GM21367 (cell line): ENCODE measurements at regions not wholly inside any gene's neighbourhood (a gene's known extent, or its start where the extent isn't known, plus 50 kb on each side); places are given as distances from the start of the nearest gene placed in this dataset.
"Not testable (repeated sequence)": the region's sequence is repeated elsewhere in the genome, so short reads cannot be mapped to it uniquely, and the experiment has no call there.

Experiments used
- ATAC-seq: cut with Tn5 transposase; IDR thresholded peaks from one replicate; pipeline ENCODE4 v1.9.1; 2021; ENCODE audit not compliant: unreplicated experiment

- no peak for ATAC-seq
Observed at GRCh38 chr2:223459328-223459939, 142.7 kb downstream of the SCG2 start.

- ATAC-seq: no peak
Observed at GRCh38 chr2:223460209-223460608, 142.0 kb downstream of the SCG2 start.

- ATAC-seq: no peak
Observed at GRCh38 chr2:223460774-223461211, 141.4 kb downstream of the SCG2 start.

GRCh38 chr2:223464071-223464470 is 138.1 kb downstream of the SCG2 start:
- no peak for ATAC-seq

- no peak for ATAC-seq
Observed at GRCh38 chr2:223465793-223466192, 136.4 kb downstream of the SCG2 start.

GRCh38 chr2:223467196-223467595 is 135.0 kb downstream of the SCG2 start:
- ATAC-seq: no peak

- ATAC-seq: no peak
Observed at GRCh38 chr2:223469270-223470046, 132.7 kb downstream of the SCG2 start.

- ATAC-seq: no peak
Observed at GRCh38 chr2:223470602-223471001, 131.6 kb downstream of the SCG2 start.

- ATAC-seq: no peak
Observed at GRCh38 chr2:223472771-223473170, 129.4 kb downstream of the SCG2 start.

- ATAC-seq: no peak
Observed at GRCh38 chr2:223474893-223475292, 127.3 kb downstream of the SCG2 start.

- ATAC-seq: no peak
Observed at GRCh38 chr2:223475901-223476300, 126.3 kb downstream of the SCG2 start.

GRCh38 chr2:223477318-223477717 is 124.8 kb downstream of the SCG2 start:
- ATAC-seq: no peak

- no peak for ATAC-seq
Observed at GRCh38 chr2:223481486-223481885, 120.7 kb downstream of the SCG2 start.

GRCh38 chr2:223486751-223487150 is 115.4 kb downstream of the SCG2 start:
- no peak for ATAC-seq

- no peak for ATAC-seq
Observed at GRCh38 chr2:223487214-223487846, 114.8 kb downstream of the SCG2 start.

- ATAC-seq: no peak
Observed at GRCh38 chr2:223488814-223489213, 113.3 kb downstream of the SCG2 start.

- ATAC-seq: no peak
Observed at GRCh38 chr2:223494496-223494895, 107.7 kb downstream of the SCG2 start.

GRCh38 chr2:223494942-223495341 is 107.2 kb downstream of the SCG2 start:
- no peak for ATAC-seq

GRCh38 chr2:223496853-223497252 is 105.3 kb downstream of the SCG2 start:
- not testable (repeated sequence) for ATAC-seq

- no peak for ATAC-seq
Observed at GRCh38 chr2:223500709-223501108, 101.5 kb downstream of the SCG2 start.

GRCh38 chr2:223501641-223502040 is 100.5 kb downstream of the SCG2 start:
- no peak for ATAC-seq

GRCh38 chr2:223503746-223504145 is 98.4 kb downstream of the SCG2 start:
- no peak for ATAC-seq
